Gastroesophageal sphincter (tissue), 3 donors: ENCODE measurements at regions not wholly inside any gene's neighbourhood (a gene's known extent, or its start where the extent isn't known, plus 50 kb on each side); places are given as distances from the start of the nearest gene placed in this dataset.

ENCODE experiments used
- POLR2A ChIP-seq, 2 donors: fragments of 450-650 bp; IDR thresholded peaks; one replicate each; pipeline ENCODE4 v1.6.1; 2017; ENCODE audit warnings: antibody characterized with exemption in 2 of 2, mild to moderate bottlenecking in 2 of 2, moderate library complexity in 1 of 2
- POLR2AphosphoS5 ChIP-seq: sonication (generic); formaldehyde crosslinking; IDR thresholded peaks from one replicate; pipeline ENCODE4 v1.6.1; 2017; ENCODE audit warnings: antibody characterized with exemption
- TF ChIP-seq, protein P1 (sequence below), 4 experiments: fragments of 200-600 bp in 2 of 4; fragments of 450-650 bp in 2 of 4; sonication (generic) in 1 of 4; IDR thresholded peaks; one replicate each; pipeline ENCODE4 v1.5.1; 2017 to 2019; ENCODE audit warnings: antibody characterized with exemption in 4 of 4, mild to moderate bottlenecking in 2 of 4, moderate library complexity in 2 of 4

DNA sequence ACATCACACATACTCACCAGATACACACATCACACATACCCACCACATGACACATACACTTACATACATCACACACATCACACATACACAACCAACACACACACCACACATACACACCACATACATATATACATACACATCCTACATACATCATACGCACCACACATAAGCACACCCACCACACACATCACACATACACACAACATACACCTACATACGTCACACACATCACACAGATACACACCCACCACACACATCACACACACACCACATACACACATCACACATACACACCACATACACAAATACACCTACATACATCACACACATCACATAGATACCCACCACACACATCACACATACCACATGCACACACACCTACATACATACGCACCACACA lies 158.4 kb downstream of the NDUFA10 start:
- TF ChIP-seq, protein P1, sequence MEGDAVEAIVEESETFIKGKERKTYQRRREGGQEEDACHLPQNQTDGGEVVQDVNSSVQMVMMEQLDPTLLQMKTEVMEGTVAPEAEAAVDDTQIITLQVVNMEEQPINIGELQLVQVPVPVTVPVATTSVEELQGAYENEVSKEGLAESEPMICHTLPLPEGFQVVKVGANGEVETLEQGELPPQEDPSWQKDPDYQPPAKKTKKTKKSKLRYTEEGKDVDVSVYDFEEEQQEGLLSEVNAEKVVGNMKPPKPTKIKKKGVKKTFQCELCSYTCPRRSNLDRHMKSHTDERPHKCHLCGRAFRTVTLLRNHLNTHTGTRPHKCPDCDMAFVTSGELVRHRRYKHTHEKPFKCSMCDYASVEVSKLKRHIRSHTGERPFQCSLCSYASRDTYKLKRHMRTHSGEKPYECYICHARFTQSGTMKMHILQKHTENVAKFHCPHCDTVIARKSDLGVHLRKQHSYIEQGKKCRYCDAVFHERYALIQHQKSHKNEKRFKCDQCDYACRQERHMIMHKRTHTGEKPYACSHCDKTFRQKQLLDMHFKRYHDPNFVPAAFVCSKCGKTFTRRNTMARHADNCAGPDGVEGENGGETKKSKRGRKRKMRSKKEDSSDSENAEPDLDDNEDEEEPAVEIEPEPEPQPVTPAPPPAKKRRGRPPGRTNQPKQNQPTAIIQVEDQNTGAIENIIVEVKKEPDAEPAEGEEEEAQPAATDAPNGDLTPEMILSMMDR (IDR thresholded peaks at IDR 0.05) = no peak
- TF ChIP-seq POLR2AphosphoS5 = no peak
- no peak for TF ChIP-seq POLR2A (IDR thresholded peaks at IDR 0.05)
